GM19468 (cell line): ENCODE measurements at regions not wholly inside any gene's neighbourhood (a gene's known extent, or its start where the extent isn't known, plus 50 kb on each side); places are given as distances from the start of the nearest gene placed in this dataset.
"Not testable (repeated sequence)": the region's sequence is repeated elsewhere in the genome, so short reads cannot be mapped to it uniquely, and the experiment has no call there.

Experiments
- ATAC-seq: cut with Tn5 transposase; IDR thresholded peaks from one replicate; pipeline ENCODE4 v1.9.1; 2021; ENCODE audit warnings: mild to moderate bottlenecking, moderate library complexity, moderate number of reproducible peaks; ENCODE audit not compliant: unreplicated experiment; ENCODE audit errors: extremely low read depth

GRCh38 chr1:102365071-102365470, 368.3 kb upstream of the OLFM3 start:
- no peak for ATAC-seq

GRCh38 chr1:102336602-102337001, 339.9 kb upstream of the OLFM3 start:
- no peak for ATAC-seq

- no peak for ATAC-seq
Measured at GRCh38 chr1:102318104-102318806, 321.5 kb upstream of the OLFM3 start.

- no peak for ATAC-seq
Measured at GRCh38 chr1:102315096-102315495, 318.4 kb upstream of the OLFM3 start.

- no peak for ATAC-seq
Measured at GRCh38 chr1:102296116-102296515, 299.4 kb upstream of the OLFM3 start.

GRCh38 chr1:102282955-102283354, 286.2 kb upstream of the OLFM3 start:
- no peak for ATAC-seq

GRCh38 chr1:102262994-102263393, 266.3 kb upstream of the OLFM3 start:
- no peak for ATAC-seq

GRCh38 chr1:102252731-102253505, 256.2 kb upstream of the OLFM3 start:
- no peak for ATAC-seq

GRCh38 chr1:102241431-102242338, 245.0 kb upstream of the OLFM3 start:
- no peak for ATAC-seq

- ATAC-seq: no peak
Measured at GRCh38 chr1:102239247-102239646, 242.5 kb upstream of the OLFM3 start.

GRCh38 chr1:102234753-102235359, 238.1 kb upstream of the OLFM3 start:
- ATAC-seq: no peak

- no peak for ATAC-seq
Measured at GRCh38 chr1:102219463-102219862, 222.7 kb upstream of the OLFM3 start.

- not testable (repeated sequence) for ATAC-seq
Measured at GRCh38 chr1:102210891-102211290, 214.2 kb upstream of the OLFM3 start.

GRCh38 chr1:102191723-102192122, 195.0 kb upstream of the OLFM3 start:
- ATAC-seq: no peak

GRCh38 chr1:102190429-102190828, 193.7 kb upstream of the OLFM3 start:
- ATAC-seq: no peak

GRCh38 chr1:102186536-102186935, 189.8 kb upstream of the OLFM3 start:
- no peak for ATAC-seq

- no peak for ATAC-seq
Measured at GRCh38 chr1:102185260-102185659, 188.5 kb upstream of the OLFM3 start.

- no peak for ATAC-seq
Measured at GRCh38 chr1:102184477-102184876, 187.8 kb upstream of the OLFM3 start.

GRCh38 chr1:102183711-102184110, 187.0 kb upstream of the OLFM3 start:
- ATAC-seq: no peak

- ATAC-seq: no peak
Measured at GRCh38 chr1:102182603-102183260, 186.0 kb upstream of the OLFM3 start.
